ENCODE measurements at regions not wholly inside any gene's neighbourhood (a gene's known extent, or its start where the extent isn't known, plus 50 kb on each side); places are given as distances from the start of the nearest gene placed in this dataset.

DNA sequence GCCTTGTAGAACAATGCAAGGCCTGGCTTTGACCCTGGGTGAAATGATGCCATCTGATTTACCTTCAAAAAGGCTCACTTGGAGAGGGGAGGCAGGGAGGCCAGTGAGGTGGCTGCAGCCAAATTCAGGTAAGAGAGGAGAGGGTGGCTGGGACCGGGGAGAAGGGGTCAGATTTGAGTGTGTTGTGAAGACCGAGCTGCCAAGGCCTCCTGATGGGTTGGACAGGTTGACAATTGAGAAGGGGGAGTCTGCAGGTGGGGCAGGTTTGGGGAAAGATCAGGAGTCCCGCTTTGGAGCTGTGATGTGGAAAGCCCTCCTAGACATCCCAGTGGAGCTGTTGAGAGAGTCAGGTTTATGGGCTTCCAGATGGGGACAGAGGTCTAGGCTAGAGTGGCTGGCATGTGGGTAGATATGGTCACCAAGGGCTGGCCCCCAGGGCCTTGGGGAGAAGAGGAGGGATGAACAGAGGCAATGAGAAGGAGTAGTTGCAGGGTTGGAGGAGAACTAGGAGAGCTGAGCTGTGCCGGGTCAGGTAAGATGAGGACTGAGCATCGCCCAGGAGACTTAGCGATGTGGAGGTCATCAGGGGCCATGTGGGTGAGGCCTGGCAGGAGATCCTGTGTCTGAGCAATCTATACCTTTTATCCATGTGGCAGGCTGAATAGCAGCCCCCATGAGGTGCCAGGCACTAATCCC, 70.5 kb upstream of the TOX2 start:
- DNase-seq (ENCODE audit: low spot score): no peak
- in situ Hi-C loops (cut with HindIII; ENCODE audit: extremely low pct_ligation_motif_present, low pct_unique_long_range_greater_than_20kb) (no loop called here), intact Hi-C loops (cut with micrococcal nuclease; ENCODE audit: unreplicated experiment) (no loop called here)
- no peaks in the 10 kb centered on the region for H3K4me1 ChIP-seq (ENCODE audit: insufficient read depth, low read length)
- H3K36me3 ChIP-seq (replicated peaks in 1 of 2; ENCODE audit: control insufficient read depth in 1 of 2, insufficient read depth in 2 of 2, low read length in 2 of 2): no peaks in the 10 kb centered on the region
- no peak overlapping the region for H2AFZ ChIP-seq (ENCODE audit: low read length)
- H3K27ac ChIP-seq (ENCODE audit: extremely low read length, insufficient read depth, low read length): no peak overlapping the region
- H3K9ac ChIP-seq (ENCODE audit: insufficient read depth, low read depth, low read length): no peak overlapping the region
- no peak for ATAC-seq
- no TSS peak for BruUV-seq (replicated peaks)
- H3K4me2 ChIP-seq (ENCODE audit: low read depth, low read length): no peak overlapping the region
- 16% methylated on average over 6 of the region's 6 CpGs for WGBS (ENCODE audit: low lambda C conversion rate)
- no peak for FAIRE-seq
- POLR2A ChIA-PET: no interaction called here
- no peaks in the 10 kb centered on the region for H4K20me1 ChIP-seq (ENCODE audit: insufficient read depth, low read length)
- no peaks in the 10 kb centered on the region for H3K79me2 ChIP-seq (ENCODE audit: insufficient read depth, low read length)
- CTCF ChIA-PET (ENCODE audit: low intra/inter-chr PET ratio, low total read pairs): no interaction called here
- peaks cover 0 to 21% of the 10 kb centered on the region in 2 experiments; a peak in 2 of 5 replicates for H3K27me3 ChIP-seq (ENCODE audit: control insufficient read depth in 1 of 2, insufficient read depth in 2 of 2, low read length in 2 of 2)
- no peak overlapping the region for H3K4me3 ChIP-seq (replicated peaks in 1 of 3; ENCODE audit: insufficient read depth in 1 of 3, low read depth in 2 of 3, low read length in 3 of 3)
- TF ChIP-seq, protein P1, sequence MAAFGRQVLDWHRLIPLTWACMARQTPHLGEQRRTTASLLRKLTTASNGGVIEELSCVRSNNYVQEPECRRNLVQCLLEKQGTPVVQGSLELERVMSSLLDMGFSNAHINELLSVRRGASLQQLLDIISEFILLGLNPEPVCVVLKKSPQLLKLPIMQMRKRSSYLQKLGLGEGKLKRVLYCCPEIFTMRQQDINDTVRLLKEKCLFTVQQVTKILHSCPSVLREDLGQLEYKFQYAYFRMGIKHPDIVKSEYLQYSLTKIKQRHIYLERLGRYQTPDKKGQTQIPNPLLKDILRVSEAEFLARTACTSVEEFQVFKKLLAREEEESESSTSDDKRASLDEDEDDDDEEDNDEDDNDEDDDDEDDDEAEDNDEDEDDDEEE (CRISPR knock-in tag; IDR thresholded peaks at IDR 0.05): no peak
- TF ChIP-seq MYC (CRISPR knock-in tag; IDR thresholded peaks at IDR 0.05; ENCODE audit: borderline replicate concordance) (no peak), ZNF724P (CRISPR knock-in tag; IDR thresholded peaks at IDR 0.05; ENCODE audit: borderline replicate concordance) (no peak), ZNF296 (CRISPR knock-in tag; conservative IDR thresholded peaks at IDR 0.05) (no peak)
- H3K9me3 ChIP-seq (ENCODE audit: low read length): no peaks in the 10 kb centered on the region

DNA sequence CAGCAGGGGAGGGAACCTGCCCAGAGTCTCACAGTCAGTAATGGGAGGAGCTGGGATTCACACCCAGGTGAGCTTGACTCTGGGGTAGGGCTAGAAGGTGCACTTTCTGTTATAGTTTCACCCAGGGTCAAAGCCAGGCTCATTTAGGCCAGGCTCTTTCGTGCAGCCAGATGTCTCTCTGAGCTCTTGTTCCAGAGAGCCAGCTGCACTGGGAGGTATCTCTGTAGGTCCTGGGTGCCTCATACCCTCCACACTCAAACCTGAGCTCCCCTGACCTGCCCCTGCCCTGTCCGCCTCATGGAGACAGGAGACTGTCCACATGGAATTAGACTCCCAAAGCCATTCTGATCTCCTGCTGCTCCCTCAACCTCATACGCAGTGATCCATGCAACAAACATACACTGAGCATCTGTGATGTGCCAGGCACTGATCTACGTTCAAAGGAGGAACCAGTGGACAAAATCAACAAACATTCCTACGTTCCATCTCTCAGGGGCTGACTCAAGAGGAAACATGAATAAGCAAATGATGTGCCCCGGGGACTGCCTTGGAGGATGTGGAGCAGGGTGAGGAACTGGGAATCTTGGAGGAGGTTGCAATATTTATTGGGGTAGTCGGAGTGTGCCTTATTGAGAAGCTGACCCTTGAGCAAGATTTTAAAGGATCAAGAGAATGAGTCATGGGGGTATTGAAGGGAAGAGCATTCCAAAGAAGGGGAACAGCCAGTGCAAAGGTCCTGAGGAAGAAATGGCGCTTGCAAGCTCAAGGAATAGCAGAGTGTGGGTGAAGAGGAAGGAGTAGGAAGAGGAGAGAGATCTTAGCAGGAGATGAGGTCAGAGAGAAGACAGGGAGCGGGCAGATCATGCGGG, 71.3 kb upstream of the TOX2 start:
- Histone ChIP-seq H3K9ac (ENCODE audit: insufficient read depth, low read depth, low read length) (no peak overlapping the region), H3K27me3 (ENCODE audit: control insufficient read depth in 1 of 2, insufficient read depth in 2 of 2, low read length in 2 of 2) (peaks cover 2 to 21% of the 10 kb centered on the region in 2 experiments; a peak in 2 of 5 replicates), H3K4me1 (ENCODE audit: insufficient read depth, low read length) (no peaks in the 10 kb centered on the region), H3K4me2 (ENCODE audit: low read depth, low read length) (no peak overlapping the region), H3K36me3 (replicated peaks in 1 of 2; ENCODE audit: control insufficient read depth in 1 of 2, insufficient read depth in 2 of 2, low read length in 2 of 2) (no peaks in the 10 kb centered on the region), H3K27ac (ENCODE audit: extremely low read length, insufficient read depth, low read length) (no peak overlapping the region), H2AFZ (ENCODE audit: low read length) (no peak overlapping the region), H3K9me3 (ENCODE audit: low read length) (no peaks in the 10 kb centered on the region), H4K20me1 (ENCODE audit: insufficient read depth, low read length) (no peaks in the 10 kb centered on the region), H3K79me2 (ENCODE audit: insufficient read depth, low read length) (no peaks in the 10 kb centered on the region), H3K4me3 (replicated peaks in 1 of 3; ENCODE audit: insufficient read depth in 1 of 3, low read depth in 2 of 3, low read length in 3 of 3) (no peak overlapping the region)
- no peak for FAIRE-seq
- no peak for DNase-seq (ENCODE audit: low spot score)
- no peak for ATAC-seq
- ChIA-PET POLR2A (no interaction called here), CTCF (ENCODE audit: low intra/inter-chr PET ratio, low total read pairs) (no interaction called here)
- intact Hi-C loops (cut with micrococcal nuclease; ENCODE audit: unreplicated experiment): no loop called here
- 14% methylated on average over 10 of the region's 10 CpGs for WGBS (ENCODE audit: low lambda C conversion rate)
- in situ Hi-C loops (cut with HindIII; ENCODE audit: extremely low pct_ligation_motif_present, low pct_unique_long_range_greater_than_20kb): no loop called here
- BruUV-seq (replicated peaks): no TSS peak
- TF ChIP-seq POLR2A (IDR thresholded peaks at IDR 0.05; ENCODE audit: insufficient read depth in 1 of 2, low read depth in 2 of 2, low read length in 2 of 2) (no peak), CCAR2 (optimal IDR thresholded peaks at IDR 0.05; ENCODE audit: low read depth, low read length) (no peak), PLRG1 (conservative IDR thresholded peaks at IDR 0.05) (no peak), AGO2 (optimal IDR thresholded peaks at IDR 0.05; ENCODE audit: low read depth, low read length) (no peak)
- TF ChIP-seq, protein P2, sequence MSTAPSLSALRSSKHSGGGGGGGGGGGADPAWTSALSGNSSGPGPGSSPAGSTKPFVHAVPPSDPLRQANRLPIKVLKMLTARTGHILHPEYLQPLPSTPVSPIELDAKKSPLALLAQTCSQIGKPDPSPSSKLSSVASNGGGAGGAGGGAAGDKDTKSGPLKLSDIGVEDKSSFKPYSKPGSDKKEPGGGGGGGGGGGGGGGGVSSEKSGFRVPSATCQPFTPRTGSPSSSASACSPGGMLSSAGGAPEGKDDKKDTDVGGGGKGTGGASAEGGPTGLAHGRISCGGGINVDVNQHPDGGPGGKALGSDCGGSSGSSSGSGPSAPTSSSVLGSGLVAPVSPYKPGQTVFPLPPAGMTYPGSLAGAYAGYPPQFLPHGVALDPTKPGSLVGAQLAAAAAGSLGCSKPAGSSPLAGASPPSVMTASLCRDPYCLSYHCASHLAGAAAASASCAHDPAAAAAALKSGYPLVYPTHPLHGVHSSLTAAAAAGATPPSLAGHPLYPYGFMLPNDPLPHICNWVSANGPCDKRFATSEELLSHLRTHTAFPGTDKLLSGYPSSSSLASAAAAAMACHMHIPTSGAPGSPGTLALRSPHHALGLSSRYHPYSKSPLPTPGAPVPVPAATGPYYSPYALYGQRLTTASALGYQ (CRISPR knock-in tag; IDR thresholded peaks at IDR 0.05): no peak
- TF ChIP-seq, protein P3, sequence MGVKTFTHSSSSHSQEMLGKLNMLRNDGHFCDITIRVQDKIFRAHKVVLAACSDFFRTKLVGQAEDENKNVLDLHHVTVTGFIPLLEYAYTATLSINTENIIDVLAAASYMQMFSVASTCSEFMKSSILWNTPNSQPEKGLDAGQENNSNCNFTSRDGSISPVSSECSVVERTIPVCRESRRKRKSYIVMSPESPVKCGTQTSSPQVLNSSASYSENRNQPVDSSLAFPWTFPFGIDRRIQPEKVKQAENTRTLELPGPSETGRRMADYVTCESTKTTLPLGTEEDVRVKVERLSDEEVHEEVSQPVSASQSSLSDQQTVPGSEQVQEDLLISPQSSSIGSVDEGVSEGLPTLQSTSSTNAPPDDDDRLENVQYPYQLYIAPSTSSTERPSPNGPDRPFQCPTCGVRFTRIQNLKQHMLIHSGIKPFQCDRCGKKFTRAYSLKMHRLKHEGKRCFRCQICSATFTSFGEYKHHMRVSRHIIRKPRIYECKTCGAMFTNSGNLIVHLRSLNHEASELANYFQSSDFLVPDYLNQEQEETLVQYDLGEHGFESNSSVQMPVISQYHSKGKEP (CRISPR knock-in tag; IDR thresholded peaks at IDR 0.05): no peak
- TF ChIP-seq, protein P4, sequence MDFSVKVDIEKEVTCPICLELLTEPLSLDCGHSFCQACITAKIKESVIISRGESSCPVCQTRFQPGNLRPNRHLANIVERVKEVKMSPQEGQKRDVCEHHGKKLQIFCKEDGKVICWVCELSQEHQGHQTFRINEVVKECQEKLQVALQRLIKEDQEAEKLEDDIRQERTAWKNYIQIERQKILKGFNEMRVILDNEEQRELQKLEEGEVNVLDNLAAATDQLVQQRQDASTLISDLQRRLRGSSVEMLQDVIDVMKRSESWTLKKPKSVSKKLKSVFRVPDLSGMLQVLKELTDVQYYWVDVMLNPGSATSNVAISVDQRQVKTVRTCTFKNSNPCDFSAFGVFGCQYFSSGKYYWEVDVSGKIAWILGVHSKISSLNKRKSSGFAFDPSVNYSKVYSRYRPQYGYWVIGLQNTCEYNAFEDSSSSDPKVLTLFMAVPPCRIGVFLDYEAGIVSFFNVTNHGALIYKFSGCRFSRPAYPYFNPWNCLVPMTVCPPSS (IDR thresholded peaks at IDR 0.05): no peak

All from HepG2 (cell line).